ENCODE measurements at regions not wholly inside any gene's neighbourhood (a gene's known extent, or its start where the extent isn't known, plus 50 kb on each side); places are given as distances from the start of the nearest gene placed in this dataset.

- H3K4me3 ChIP-seq = no peak overlapping the region
- DNase-seq (no peak), ATAC-seq (no peak)
- H3K4me1 ChIP-seq (ENCODE audit: low read depth) = no peaks in the 10 kb centered on the region
- no peaks in the 10 kb centered on the region for H3K9me3 ChIP-seq
- no peak for TF ChIP-seq CTCF (IDR thresholded peaks at IDR 0.05)
- H3K36me3 ChIP-seq (ENCODE audit: low read depth) = no peaks in the 10 kb centered on the region
- intact Hi-C loops (cut with DNase I, micrococcal nuclease) = no loop called here
These were observed 89.7 kb upstream of the FZD8 start for GRCh38 chr10:35731828-35732227.

- no peak for DNase-seq
These were observed 86.2 kb upstream of the FZD8 start for GRCh38 chr10:35728341-35728740.

GRCh38 chr10:35726846-35727245 lies 84.8 kb upstream of the FZD8 start:
- no peak for DNase-seq
- intact Hi-C loops (cut with DNase I, micrococcal nuclease) = no loop called here

More at GRCh38 chr10:35728341-35728740, 86.2 kb upstream of the FZD8 start:
- Histone ChIP-seq H3K9me3 (no peaks in the 10 kb centered on the region), H3K36me3 (ENCODE audit: low read depth) (no peaks in the 10 kb centered on the region), H3K4me3 (no peak overlapping the region), H3K4me1 (ENCODE audit: low read depth) (no peaks in the 10 kb centered on the region)
- ATAC-seq = no peak
- intact Hi-C loops (cut with DNase I, micrococcal nuclease) = no loop called here
- no peak for TF ChIP-seq CTCF (IDR thresholded peaks at IDR 0.05)

GRCh38 chr10:35723992-35724391 lies 81.9 kb upstream of the FZD8 start:
- TF ChIP-seq CTCF (IDR thresholded peaks at IDR 0.05) = no peak
- H3K4me1 ChIP-seq (ENCODE audit: low read depth) = no peaks in the 10 kb centered on the region
- DNase-seq = no peak
- no peak for ATAC-seq
- no peak overlapping the region for H3K4me3 ChIP-seq
- no peaks in the 10 kb centered on the region for H3K9me3 ChIP-seq
- intact Hi-C loops (cut with DNase I, micrococcal nuclease) = no loop called here
- no peaks in the 10 kb centered on the region for H3K36me3 ChIP-seq (ENCODE audit: low read depth)

More at GRCh38 chr10:35726846-35727245, 84.8 kb upstream of the FZD8 start:
- Histone ChIP-seq H3K36me3 (ENCODE audit: low read depth) (no peaks in the 10 kb centered on the region), H3K9me3 (no peaks in the 10 kb centered on the region), H3K4me3 (no peak overlapping the region), H3K4me1 (ENCODE audit: low read depth) (no peaks in the 10 kb centered on the region)
- no peak for TF ChIP-seq CTCF (IDR thresholded peaks at IDR 0.05)
- ATAC-seq = peak; percentile 31

- ATAC-seq = no peak
- no peaks in the 10 kb centered on the region for H3K4me1 ChIP-seq (ENCODE audit: low read depth)
- H3K9me3 ChIP-seq = no peaks in the 10 kb centered on the region
- H3K36me3 ChIP-seq (ENCODE audit: low read depth) = no peaks in the 10 kb centered on the region
- DNase-seq = no peak
- intact Hi-C loops (cut with DNase I, micrococcal nuclease) = no loop called here
- no peak overlapping the region for H3K4me3 ChIP-seq
- TF ChIP-seq CTCF (IDR thresholded peaks at IDR 0.05) = no peak
These were observed 81.0 kb upstream of the FZD8 start for GRCh38 chr10:35723059-35723458.

GRCh38 chr10:35722636-35723035 lies 80.5 kb upstream of the FZD8 start:
- DNase-seq (no peak), ATAC-seq (no peak)
- Histone ChIP-seq H3K9me3 (no peaks in the 10 kb centered on the region), H3K36me3 (ENCODE audit: low read depth) (no peaks in the 10 kb centered on the region), H3K4me1 (ENCODE audit: low read depth) (no peaks in the 10 kb centered on the region), H3K4me3 (no peak overlapping the region)
- no peak for TF ChIP-seq CTCF (IDR thresholded peaks at IDR 0.05)
- intact Hi-C loops (cut with DNase I, micrococcal nuclease) = no loop called here
